ENCODE measurements at regions not wholly inside any gene's neighbourhood (a gene's known extent, or its start where the extent isn't known, plus 50 kb on each side); places are given as distances from the start of the nearest gene placed in this dataset.

DNA sequence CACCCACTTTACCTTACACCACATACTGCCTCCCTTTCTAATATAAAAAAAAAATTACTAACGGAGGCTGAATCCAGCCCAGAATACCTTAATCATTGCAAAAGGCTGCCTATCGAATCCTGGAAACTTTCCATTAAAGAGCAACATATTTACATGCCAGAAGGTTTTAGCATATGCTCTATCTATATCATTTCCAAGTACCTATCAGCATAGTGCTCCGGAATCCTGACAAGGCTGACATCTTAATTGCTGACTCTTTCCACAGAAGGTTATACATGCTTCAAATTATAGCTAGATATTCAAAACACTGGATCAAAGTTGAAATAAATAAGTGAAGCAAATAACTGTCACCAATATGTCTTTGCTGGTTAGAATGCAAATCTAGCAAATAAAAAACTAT lies 170.9 kb upstream of the CDK1 start:
- Mint-ChIP-seq H3K4me3 (no peak overlapping the region), H3K36me3 (no peaks in the 10 kb centered on the region), H3K27ac (no peak overlapping the region), H3K27me3 (ENCODE audit: low read depth) (no peaks in the 10 kb centered on the region), H3K9me3 (no peaks in the 10 kb centered on the region), H3K4me1 (peaks cover 27% of the 10 kb centered on the region)
- no peak for DNase-seq (ENCODE audit: low spot score in 2 of 2, unreplicated experiment in 2 of 2)
- TF ChIP-seq, protein P1, sequence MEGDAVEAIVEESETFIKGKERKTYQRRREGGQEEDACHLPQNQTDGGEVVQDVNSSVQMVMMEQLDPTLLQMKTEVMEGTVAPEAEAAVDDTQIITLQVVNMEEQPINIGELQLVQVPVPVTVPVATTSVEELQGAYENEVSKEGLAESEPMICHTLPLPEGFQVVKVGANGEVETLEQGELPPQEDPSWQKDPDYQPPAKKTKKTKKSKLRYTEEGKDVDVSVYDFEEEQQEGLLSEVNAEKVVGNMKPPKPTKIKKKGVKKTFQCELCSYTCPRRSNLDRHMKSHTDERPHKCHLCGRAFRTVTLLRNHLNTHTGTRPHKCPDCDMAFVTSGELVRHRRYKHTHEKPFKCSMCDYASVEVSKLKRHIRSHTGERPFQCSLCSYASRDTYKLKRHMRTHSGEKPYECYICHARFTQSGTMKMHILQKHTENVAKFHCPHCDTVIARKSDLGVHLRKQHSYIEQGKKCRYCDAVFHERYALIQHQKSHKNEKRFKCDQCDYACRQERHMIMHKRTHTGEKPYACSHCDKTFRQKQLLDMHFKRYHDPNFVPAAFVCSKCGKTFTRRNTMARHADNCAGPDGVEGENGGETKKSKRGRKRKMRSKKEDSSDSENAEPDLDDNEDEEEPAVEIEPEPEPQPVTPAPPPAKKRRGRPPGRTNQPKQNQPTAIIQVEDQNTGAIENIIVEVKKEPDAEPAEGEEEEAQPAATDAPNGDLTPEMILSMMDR (IDR thresholded peaks at IDR 0.05; ENCODE audit: unreplicated experiment): no peak

DNA sequence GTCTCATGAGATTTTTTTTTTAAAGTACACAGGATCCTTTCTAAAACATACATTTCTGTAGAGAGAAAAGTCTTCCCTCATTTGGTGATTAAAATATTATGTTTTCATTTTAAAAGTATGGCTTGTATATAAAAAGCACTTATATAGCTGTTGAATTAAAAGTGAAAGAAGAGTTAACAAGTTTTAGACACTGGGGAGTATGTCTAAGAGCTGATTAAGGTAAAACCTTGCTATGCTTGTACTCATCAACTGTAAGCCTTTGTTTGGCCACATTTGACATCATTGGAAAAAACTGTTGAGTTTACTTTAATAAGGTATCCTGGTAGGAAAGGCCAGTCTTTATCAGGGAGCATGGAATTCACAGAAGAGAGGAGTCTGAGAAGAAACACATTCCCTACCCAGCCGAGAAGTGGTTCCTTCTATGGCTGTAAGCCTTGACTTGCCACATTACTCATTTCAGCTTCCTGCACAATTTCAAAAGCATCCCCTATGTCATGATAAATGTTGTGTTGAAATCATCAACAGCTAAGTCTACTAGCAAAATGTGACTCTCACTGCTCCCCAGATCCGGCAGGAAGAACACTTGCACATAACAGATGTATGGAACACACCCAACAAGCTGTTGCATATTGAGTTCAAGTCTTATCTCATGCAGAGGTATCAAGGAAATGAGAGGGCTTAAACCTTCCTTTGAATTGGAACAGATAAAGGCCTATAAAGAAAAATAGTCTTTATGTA lies 171.8 kb upstream of the CDK1 start:
- Mint-ChIP-seq H3K36me3 (no peaks in the 10 kb centered on the region), H3K4me1 (peaks cover 21% of the 10 kb centered on the region), H3K27me3 (ENCODE audit: low read depth) (no peaks in the 10 kb centered on the region), H3K4me3 (no peak overlapping the region), H3K9me3 (no peaks in the 10 kb centered on the region), H3K27ac (no peak overlapping the region)
- DNase-seq (ENCODE audit: low spot score in 2 of 2, unreplicated experiment in 2 of 2): no peak
- TF ChIP-seq, protein P1 (IDR thresholded peaks at IDR 0.05; ENCODE audit: unreplicated experiment): no peak

DNA sequence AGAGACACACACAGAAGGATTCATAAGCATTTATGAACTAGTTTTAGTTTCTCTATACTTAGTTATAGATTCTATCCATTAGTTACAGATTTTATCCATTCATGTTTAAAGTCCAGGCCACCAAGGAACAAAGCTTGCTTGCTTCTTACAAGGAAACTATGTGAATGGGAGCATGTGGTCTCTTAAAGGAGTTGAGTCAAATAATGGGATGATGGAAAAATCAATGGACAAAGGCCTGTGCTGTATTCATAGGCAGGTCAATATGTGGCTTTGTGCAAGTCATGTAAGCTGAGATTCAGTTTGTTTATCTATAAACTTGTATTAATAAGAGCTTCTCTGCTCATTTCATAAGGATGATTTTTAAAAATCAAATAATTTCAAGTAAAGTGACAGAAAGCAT lies 172.8 kb upstream of the CDK1 start:
- DNase-seq (ENCODE audit: low spot score in 2 of 2, unreplicated experiment in 2 of 2): no peak
- Mint-ChIP-seq H3K4me1 (peaks cover 13% of the 10 kb centered on the region), H3K9me3 (no peaks in the 10 kb centered on the region), H3K27ac (no peak overlapping the region), H3K36me3 (no peaks in the 10 kb centered on the region), H3K4me3 (no peak overlapping the region), H3K27me3 (ENCODE audit: low read depth) (no peaks in the 10 kb centered on the region)
- TF ChIP-seq, protein P1 (IDR thresholded peaks at IDR 0.05; ENCODE audit: unreplicated experiment): no peak

DNA sequence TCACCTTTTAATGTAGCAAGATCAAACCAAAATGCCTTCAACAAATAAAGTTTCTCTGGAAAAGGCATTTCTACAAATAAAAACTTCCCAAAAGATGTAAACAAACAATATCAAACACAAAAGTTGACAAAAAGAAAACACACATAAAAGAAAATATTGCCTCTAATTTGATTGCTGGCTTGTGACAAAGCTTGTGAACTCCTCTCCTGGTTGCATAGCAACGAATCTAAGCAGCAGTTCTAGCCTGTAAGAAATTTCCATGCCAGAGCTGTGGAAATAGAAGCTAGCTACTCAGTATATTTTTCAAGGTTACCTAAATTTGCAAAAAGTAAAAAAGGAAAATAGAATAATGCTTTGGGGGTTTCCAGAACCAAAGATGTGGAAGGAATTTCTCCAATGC lies 173.9 kb upstream of the CDK1 start:
- Mint-ChIP-seq H3K4me3 (no peak overlapping the region), H3K27me3 (ENCODE audit: low read depth) (no peaks in the 10 kb centered on the region), H3K36me3 (no peaks in the 10 kb centered on the region), H3K4me1 (peaks cover 12% of the 10 kb centered on the region), H3K27ac (no peak overlapping the region), H3K9me3 (no peaks in the 10 kb centered on the region)
- DNase-seq (ENCODE audit: low spot score in 2 of 2, unreplicated experiment in 2 of 2): no peak
- TF ChIP-seq, protein P1 (IDR thresholded peaks at IDR 0.05; ENCODE audit: unreplicated experiment): no peak

DNA sequence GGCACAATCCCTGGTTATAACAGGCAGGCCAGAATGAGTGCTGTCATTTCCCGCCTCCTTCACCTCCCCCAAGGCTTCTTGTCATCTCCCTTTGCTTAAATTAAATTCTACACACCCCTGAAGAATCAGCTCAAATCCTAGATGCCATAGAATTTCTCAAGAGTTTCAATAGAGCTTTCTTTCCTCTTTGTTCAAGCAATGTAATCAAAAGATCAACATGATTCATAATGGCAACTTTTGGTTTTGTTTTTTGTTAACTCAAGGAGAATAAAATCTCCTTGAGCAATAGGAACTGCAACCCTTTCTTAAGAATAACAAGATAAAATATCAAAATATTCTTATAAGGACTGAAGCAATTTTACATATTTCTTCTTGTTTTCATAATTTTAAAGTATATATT lies 180.8 kb upstream of the CDK1 start:
- TF ChIP-seq, protein P1 (IDR thresholded peaks at IDR 0.05; ENCODE audit: unreplicated experiment): no peak
- Mint-ChIP-seq H3K27ac (no peak overlapping the region), H3K36me3 (no peaks in the 10 kb centered on the region)

More for the DNA sequence above, 180.8 kb upstream of the CDK1 start:
- Mint-ChIP-seq H3K27me3 (ENCODE audit: low read depth) (no peaks in the 10 kb centered on the region), H3K4me3 (no peak overlapping the region), H3K9me3 (no peaks in the 10 kb centered on the region), H3K4me1 (peaks cover 6% of the 10 kb centered on the region)
- DNase-seq (ENCODE audit: low spot score in 2 of 2, unreplicated experiment in 2 of 2): no peak
